NCI-H2029 (cell line): ENCODE measurements at regions not wholly inside any gene's neighbourhood (a gene's known extent, or its start where the extent isn't known, plus 50 kb on each side); places are given as distances from the start of the nearest gene placed in this dataset.
"Not testable (repeated sequence)": the region's sequence is repeated elsewhere in the genome, so short reads cannot be mapped to it uniquely, and the experiment has no call there.

ENCODE experiments used
- DNase-seq: peaks from one replicate; lab custom pipeline; 2025; lab: John Stamatoyannopoulos, UW

- peak; percentile 49 for DNase-seq
Observed at GRCh38 chr13:44306371-44307192, 67.0 kb upstream of the SERP2 start.

DNA sequence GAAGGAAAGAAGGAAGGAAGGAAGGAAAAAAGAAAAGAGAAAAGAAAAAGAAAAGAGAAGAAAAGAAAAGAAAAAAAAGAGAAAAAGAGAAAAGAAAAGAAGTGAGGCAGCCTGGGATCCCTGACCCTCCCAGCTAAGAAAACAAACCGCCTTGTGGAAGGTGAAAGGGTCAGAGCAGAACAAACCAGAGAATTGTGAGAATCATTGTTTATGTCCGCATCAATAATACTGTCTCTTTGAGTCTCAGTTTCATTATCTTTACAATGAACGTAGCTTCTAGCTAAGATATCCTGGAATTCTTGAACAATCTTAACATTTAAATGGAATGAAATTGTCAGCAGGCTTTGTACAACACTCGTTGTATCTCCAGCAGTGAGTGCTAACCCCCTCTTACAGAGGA lies 66.4 kb upstream of the SERP2 start:
- no peak for DNase-seq

DNA sequence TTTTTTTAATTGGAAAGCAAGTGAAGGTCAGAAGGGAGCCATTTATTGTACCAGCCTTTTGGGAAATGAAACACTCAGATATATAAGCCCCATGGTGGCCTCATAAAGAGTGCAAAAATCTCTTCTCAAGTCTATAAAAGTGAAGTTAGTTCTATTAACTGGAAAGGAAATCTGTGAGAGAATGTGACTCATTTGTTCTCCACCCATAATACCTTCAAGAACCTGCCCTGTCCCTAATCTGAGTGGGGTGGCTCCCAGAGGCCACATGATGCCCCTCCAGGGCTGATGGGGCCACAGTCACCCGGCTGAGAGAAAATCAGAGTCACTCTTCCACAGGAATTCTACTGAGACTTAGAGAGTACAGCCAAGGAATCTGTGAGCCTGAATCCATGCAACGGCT lies 65.8 kb upstream of the SERP2 start:
- no peak for DNase-seq

GRCh38 chr13:44308352-44308751 lies 65.3 kb upstream of the SERP2 start:
- DNase-seq: no peak

DNA sequence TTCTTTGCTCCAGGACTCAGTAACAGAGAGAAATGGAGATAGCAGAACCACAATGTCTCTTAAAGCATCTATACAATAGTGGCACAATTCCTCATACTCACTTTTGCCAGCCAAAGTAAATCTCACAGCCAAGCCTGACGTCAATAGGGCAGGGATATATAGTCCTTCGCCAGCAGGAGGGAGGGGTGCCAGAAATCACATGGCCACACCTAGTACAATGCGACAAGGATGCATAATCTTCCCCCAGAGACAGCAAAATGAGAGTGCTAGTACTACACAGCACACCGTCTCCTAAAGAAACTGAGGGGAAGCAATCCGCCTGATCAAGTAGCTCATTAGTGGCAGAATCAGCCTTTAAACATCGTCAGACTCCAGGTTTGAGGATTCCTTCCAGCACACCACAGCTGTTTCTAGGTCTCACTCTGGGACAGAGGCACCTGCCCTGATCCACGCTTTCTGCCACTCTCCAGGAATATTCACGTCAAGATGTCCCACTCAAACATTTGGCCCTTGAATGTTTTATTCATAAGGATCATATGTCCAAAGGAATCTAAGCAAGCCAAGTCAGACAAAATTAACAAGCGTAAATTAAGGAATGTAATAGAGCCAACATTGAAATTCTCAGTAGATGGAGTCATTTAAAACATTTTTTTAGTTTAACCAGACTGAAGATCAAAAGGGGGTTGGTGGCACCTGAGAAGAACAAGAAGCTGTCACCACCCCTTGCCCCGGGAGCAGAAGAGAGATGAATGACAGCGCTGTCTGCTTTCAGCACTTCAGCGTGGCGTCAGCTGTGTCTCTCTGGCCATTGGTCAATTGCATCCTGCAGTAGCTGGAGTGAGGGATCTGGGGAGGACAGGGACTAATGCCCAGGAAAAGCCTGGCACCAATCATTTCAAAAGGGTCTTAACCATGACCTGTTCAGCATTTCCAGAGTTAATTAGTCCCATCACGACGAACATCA lies 63.5 kb upstream of the SERP2 start:
- peak; percentile 53 for DNase-seq

DNA sequence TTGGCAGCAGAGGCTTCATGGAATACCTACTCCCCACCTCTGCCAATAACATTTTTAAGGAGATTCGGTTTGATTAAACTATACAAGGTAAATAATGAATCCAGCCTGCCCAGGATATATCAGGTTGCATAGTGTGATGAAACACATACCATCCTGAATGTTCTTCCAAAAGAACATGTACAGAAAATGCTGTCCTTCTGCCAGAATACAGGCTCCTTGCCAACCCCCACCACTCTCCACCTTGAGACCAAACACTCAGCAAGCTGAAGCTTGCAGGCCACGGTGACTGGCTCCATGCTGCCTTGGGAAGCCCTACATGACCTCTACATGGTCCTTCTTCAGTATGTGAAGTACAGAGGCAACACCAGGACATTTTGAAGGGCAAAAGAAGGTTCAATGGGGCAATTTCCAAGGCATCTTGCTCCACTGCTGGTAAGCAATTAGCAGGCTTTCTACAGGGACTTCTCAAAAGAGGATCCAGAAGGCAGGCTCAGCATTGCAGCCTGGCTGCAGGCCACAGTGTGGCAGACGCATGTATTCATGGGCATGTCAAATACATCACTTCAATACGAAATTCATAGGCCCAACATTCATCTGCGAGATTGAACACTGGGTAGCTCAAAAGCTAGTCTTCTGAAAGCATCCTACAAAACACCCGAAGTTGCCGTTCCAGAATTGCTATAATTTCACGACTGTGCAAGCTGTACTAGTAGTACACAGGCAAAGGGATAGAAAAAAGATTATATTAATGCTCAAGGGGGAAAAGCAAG lies 62.4 kb upstream of the SERP2 start:
- peak; percentile 68 for DNase-seq

DNA sequence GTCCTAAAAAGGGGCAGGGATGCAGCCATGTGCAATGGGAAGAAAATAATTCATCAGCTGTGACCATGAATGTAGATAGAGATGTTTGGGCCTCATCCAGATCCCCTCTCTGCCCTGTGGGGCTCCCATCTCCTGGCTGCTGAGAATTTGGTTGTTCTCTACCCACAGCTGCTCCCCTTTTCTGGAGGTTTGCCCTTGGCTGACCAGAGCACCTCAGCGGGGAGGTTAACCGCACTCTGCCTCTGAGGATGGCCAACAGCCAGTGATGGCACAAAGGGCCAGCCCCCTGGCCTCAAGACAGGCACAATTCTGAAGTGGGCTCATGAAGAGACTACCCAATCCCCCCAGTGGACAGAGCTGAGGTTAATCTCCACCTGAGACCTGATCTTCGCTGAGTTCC lies 61.5 kb upstream of the SERP2 start:
- no peak for DNase-seq

GRCh38 chr13:44312834-44313551 lies 60.6 kb upstream of the SERP2 start:
- DNase-seq: peak; percentile 43

DNA sequence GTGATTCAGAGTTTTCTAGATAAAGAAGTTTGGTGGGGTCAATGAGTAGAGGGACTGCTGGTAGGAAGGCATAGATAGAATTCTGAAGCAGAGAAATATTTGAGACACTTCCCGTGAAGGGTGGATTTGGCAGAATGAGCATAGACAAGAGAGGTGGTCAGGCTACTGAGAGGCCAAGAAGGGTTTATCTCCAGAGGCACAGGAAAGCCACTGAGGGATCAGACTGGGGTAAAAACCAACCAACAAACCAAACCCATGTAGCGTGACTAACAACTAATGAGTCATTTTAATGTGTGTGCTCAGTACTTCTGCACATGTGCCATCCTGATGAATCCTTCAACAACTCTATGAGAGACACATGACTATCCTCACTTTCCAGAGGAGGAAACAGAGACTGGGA lies 60.0 kb upstream of the SERP2 start:
- DNase-seq: no peak

DNA sequence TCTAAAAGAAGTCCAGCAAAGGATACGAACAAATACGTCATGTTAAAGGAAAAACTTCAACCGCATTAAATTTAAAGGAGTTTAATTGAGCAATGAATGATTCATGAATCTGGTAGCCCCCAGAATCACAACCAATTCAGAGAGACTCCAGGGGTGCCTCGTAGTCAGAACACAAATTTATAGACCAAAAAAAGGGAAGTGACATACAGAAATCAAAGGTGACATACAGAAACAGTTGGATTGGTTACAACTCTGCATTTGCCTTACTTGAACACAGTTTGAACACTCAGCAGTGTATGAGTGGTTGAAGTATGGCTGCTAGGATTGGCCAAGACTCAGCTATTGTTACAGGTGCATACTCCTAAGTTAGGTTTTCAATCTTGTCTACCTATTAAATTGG lies 59.5 kb upstream of the SERP2 start:
- not testable (repeated sequence) for DNase-seq

GRCh38 chr13:44317752-44318151 lies 55.9 kb upstream of the SERP2 start:
- no peak for DNase-seq

DNA sequence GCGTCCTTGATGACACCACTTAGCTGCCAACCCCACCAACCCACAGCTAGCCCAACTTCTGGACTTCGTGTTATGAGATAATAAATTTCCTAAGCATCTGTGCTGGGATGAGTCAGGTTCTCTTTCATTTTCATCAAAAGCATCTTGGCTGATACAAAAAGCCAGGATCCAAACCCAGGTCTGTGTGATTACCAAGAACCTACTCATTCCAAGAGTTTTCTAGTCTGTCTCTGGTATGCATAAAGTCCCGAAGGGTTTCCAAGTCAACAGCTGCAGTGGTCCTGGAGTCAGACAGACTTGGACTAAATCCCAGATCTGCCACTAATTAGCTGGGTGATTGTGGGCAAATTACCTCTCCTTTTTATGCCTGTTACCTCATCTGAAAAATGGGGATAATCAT lies 55.5 kb upstream of the SERP2 start:
- DNase-seq: no peak

DNA sequence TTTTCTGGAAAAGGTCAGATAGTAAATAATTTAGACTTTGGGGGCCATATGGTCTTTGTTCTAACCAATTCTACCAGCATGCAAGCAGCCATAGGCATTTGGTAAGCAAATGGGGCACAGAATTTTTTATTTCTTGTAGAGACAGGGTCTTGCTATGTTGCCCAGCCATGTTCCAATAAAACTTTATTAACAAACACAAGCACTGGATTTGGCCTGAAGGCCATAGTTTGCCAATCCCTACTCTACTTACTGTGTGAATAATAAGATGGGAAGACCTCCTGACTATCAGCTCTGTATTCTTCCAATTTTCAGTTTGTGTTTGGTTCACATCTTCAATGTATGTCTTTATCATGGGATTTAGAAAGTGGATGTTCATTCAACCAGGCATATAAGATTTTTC lies 53.0 kb upstream of the SERP2 start:
- DNase-seq: no peak

DNA sequence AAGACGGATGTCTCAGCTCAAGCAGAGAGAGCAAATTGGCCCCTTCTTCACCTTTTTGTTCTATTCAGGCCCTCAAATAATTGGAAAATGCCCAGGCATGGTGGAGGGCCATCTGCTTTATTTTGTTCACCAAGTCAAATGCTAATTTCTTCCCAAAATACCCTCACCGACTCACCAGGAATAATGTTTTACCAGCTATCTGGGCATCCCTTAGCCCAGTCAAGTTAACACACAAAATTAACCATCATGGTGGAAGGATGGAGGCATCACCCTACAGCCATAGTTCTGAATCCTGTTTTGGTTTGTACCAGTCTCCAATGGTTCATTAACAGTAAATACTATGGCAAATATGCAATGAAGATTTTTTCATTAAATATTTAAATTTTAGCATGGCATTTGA lies 51.7 kb upstream of the SERP2 start:
- DNase-seq: no peak

DNA sequence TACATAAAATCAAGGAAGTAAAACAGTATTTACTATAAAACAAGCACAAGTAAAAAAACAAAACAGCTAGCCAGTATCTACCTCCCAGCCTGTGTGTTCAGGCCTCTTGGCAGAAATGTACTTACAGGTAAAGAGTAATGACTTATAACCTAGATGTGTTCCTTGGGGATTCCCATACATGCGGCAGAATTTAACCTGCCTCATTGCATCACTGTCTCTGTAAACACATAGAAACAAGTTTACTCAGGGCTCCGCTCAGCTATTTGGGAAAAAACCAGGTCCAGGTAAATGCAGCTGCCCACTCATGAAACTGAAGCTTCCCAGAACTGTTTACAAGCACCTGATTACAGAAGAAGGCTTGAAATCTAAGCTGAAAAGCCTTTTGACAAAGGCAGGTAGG lies 50.7 kb upstream of the SERP2 start:
- DNase-seq: no peak

GRCh38 chr13:44323754-44324153 lies 49.9 kb upstream of the SERP2 start:
- no peak for DNase-seq
